C4-2B (cell line): ENCODE measurements at regions not wholly inside any gene's neighbourhood (a gene's known extent, or its start where the extent isn't known, plus 50 kb on each side); places are given as distances from the start of the nearest gene placed in this dataset.
"Not testable (repeated sequence)": the region's sequence is repeated elsewhere in the genome, so short reads cannot be mapped to it uniquely, and the experiment has no call there.

ENCODE experiments used
- H3K27ac ChIP-seq: fragments of 450-650 bp; 2 replicates; pipeline ENCODE4 v1.5.1; 2017
- ZFX ChIP-seq: fragments of 450-650 bp; IDR thresholded peaks from 2 replicates; pipeline ENCODE4 v1.6.1; 2017
- TF ChIP-seq, protein P1 (sequence below): fragments of 450-650 bp; conservative IDR thresholded peaks from 2 replicates; pipeline ENCODE4 v1.5.1; 2017; ENCODE audit warnings: mild to moderate bottlenecking

DNA sequence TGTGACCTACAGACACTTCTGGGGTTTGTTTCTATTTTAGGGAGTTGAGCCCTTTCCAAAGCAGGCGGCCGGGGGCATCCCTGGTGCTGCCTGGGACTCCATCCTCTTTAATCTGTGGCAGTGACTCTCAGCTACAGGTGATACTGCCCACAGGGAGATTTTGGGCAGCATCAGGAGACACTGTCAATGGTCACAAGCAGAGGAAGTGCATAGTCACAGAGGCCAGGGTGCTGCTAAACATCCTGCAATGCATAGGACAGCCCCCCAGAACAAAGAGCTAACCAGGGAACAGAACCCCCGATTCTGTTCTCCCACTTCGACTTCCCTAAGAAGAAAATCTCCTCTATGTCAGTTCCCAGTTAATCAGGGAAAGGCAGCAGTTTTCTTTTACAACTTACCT, 66.2 kb downstream of the TEX35 start:
- H3K27ac ChIP-seq = no peak overlapping the region

DNA sequence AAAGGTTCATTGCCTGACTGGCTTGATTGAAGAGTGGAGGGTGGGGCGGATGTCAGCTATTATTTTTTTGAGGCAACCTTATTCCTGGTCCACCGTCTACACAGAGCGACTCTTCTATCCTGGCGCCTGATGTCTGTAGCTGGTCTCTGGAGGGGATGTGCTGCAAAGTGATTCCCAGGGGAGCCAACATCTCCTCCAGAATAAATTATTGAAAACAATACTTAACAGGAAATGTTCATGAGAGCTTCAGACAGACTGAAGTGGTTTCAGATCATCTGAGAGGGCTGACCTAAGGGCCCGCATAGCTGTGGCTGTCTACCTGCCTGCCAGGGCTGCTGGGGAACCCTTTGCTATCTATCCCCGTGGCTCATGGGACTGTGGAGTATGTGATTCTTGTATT, 66.7 kb downstream of the TEX35 start:
- no peak for TF ChIP-seq ZFX
- TF ChIP-seq, protein P1, sequence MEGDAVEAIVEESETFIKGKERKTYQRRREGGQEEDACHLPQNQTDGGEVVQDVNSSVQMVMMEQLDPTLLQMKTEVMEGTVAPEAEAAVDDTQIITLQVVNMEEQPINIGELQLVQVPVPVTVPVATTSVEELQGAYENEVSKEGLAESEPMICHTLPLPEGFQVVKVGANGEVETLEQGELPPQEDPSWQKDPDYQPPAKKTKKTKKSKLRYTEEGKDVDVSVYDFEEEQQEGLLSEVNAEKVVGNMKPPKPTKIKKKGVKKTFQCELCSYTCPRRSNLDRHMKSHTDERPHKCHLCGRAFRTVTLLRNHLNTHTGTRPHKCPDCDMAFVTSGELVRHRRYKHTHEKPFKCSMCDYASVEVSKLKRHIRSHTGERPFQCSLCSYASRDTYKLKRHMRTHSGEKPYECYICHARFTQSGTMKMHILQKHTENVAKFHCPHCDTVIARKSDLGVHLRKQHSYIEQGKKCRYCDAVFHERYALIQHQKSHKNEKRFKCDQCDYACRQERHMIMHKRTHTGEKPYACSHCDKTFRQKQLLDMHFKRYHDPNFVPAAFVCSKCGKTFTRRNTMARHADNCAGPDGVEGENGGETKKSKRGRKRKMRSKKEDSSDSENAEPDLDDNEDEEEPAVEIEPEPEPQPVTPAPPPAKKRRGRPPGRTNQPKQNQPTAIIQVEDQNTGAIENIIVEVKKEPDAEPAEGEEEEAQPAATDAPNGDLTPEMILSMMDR = no peak
- H3K27ac ChIP-seq = no peak overlapping the region

More for the DNA sequence above, 66.2 kb downstream of the TEX35 start:
- TF ChIP-seq ZFX = no peak
- TF ChIP-seq, protein P1 = no peak

DNA sequence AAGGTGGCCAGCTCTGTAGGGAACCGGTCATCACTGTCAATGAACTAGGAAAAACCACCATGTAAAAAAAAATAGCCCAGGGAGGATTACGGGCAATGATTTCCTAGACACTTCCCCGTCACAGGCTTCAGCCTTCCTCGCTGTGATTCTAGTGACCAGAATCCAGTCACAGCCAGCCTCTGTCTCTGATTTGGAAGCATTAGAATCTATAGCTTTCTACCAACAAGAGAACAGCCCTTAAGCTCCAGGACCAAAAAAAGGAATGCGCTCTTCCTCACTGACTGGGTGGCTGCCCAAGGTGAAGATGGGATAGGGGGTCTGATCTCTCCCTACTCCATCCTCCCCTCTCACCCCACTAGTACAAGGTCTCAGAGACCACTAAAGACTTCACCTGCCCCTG, 67.2 kb downstream of the TEX35 start:
- H3K27ac ChIP-seq = no peak overlapping the region

DNA sequence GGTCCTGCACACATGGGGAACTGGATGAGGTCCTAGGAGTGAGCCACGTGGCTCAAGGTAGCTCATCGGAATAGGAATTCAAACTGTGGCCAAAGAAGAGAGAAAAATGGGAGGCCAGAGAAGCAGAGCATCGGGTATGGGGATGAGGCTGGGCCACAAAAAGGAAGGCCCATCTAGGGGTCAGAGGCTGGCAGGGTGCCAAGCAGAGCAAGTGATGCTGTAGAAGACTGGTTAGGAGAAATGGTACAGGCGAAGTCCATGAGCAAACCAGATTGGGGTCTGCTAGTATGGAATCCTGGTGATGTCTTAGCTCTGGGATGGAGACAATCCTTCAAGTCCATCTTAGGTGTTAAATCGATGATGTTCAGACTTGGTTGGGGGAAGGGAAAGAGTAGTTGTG, 68.0 kb downstream of the TEX35 start:
- no peak overlapping the region for H3K27ac ChIP-seq
- TF ChIP-seq ZFX = no peak
- TF ChIP-seq, protein P1 = no peak

More for the DNA sequence above, 67.2 kb downstream of the TEX35 start:
- TF ChIP-seq, protein P1 = no peak
- TF ChIP-seq ZFX = no peak

DNA sequence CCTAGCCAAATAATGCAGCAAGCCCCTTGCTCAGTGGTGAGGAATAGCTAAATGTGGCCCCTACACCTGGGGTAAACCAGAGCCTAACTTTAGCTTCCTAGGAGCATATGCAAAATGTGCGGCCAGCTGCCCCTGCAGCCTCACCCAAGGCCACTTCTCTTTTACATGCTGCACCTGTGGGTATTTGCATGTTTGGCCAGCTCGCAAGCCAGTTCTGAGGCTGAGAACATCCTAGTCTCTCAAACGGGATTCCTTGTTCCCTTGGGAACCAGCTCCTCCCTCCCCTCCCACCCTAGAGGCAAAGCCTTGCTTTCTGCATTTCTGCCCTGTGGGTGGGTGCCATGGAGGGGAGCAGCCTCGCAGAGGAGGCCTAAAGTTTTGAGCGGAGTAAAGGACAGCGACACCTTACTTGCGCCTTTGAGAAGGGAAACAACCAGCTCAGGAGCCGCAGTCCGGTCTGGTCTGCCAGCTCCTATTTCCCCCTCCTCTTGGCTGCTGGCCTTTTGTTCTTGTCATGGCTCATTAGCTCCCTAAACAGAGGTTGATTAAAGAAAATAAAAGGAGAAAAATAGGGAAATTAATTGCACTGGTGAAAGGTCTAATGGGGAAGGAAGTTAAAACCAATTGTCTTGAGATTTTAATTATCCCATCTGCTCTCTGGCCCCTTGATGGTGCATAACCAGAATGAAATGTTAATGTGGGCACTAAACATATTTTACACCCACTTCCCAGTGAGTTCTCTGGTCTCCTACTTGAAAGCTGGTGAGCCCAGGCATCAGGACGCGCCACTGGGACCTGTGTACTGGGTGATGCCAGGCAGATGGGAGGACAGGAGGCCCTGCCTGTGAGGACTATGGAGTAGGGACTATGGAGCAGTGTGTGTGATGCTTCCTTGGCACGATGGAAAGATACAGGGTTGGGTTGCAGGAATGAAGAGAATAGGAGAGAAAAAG, 68.7 kb downstream of the TEX35 start:
- TF ChIP-seq, protein P1 = no peak
- TF ChIP-seq ZFX = no peak
- no peak overlapping the region for H3K27ac ChIP-seq

DNA sequence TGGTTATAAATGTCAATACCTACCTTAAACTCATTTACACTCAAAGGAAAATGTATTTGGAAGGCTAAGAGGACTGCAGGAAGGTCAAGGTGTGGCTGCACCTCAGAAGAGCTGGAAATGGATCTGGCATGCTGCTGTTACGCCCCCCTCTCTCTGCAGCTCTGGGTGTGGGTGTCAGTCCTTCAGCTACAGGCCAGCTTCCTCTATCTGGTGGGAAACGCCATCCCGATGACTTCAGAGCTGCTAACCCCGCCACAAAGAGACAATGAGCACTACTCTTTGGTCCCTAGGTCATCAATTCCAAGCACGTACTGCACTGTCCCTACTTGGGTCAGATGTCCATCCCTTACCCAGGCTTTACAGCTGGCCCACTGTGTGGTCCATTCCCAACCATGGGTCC, 74.2 kb downstream of the TEX35 start:
- H3K27ac ChIP-seq = no peak overlapping the region
- TF ChIP-seq, protein P1 = no peak
- no peak for TF ChIP-seq ZFX

DNA sequence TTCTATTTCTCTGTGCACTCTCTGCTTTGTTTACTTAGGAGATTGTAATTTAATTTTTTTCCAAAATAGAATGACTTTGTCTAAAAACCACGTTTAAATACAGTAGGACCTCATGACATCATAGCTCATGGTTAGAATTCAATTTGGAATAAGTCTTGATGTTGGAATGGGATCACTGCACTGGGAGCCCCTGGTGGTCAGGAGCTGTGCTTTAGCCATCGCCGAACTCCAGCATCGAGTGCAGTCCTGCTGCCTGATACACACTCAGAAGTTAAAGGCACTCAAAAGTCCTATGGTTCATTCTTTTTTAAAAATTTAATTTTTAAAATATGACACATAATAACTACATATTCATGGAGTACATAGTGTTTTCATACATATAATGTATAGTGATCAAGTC, 75.1 kb downstream of the TEX35 start:
- no peak for TF ChIP-seq ZFX
- TF ChIP-seq, protein P1 = peak; percentile 17; the same call in 1 of the 2 replicates
- no peak overlapping the region for H3K27ac ChIP-seq

DNA sequence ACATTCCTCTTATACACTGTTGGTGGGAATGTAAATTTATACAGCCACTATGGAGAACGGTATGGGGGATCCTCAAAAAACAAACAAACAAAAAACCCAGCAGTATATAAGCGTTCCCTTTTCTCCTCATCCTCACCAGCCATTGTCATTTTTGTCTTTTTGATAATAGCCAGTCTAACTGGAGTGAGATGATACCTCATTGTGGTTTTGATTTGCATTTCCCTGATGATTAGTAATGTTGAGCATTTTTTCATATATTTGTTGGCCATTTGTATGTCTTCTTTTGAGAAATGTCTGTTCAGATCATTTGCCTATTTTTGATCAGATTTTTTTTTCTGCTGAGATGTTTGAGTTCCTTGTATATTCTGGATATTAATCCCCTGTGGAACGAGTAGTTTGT, 76.1 kb downstream of the TEX35 start:
- not testable (repeated sequence) for H3K27ac ChIP-seq

DNA sequence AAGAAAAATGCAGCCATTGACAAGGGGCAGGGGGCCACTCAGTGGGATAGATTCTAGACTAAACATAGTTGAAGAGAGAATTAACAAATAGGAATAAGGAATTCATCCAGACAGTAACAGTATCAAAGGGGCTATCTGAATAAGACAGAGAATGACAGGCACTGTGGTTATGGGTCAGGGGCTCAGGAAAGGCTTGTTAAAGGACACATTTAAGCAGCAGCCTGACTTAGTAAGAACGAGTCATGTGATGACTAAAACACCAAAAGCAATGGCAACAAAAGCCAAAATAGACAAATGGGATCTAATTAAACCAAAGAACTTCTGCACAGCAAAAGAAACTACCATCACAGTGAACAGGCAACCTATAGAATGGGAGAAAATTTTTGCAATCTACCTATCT, 78.9 kb downstream of the TEX35 start:
- not testable (repeated sequence) for H3K27ac ChIP-seq
